CD4-positive, alpha-beta T cell treated with Interleukin-4 for 1 hour (primary cell): ENCODE measurements at regions not wholly inside any gene's neighbourhood (a gene's known extent, or its start where the extent isn't known, plus 50 kb on each side); places are given as distances from the start of the nearest gene placed in this dataset.
"Not testable (repeated sequence)": the region's sequence is repeated elsewhere in the genome, so short reads cannot be mapped to it uniquely, and the experiment has no call there.

Experiments
- DNase-seq, 2 donors: peaks; one replicate each; pipeline ENCODE4 v3.0.0-alpha.2; 2020 to 2022

GRCh38 chr4:75422998-75423397 lies 91.2 kb downstream of the RCHY1 start:
- DNase-seq = no peak

DNA sequence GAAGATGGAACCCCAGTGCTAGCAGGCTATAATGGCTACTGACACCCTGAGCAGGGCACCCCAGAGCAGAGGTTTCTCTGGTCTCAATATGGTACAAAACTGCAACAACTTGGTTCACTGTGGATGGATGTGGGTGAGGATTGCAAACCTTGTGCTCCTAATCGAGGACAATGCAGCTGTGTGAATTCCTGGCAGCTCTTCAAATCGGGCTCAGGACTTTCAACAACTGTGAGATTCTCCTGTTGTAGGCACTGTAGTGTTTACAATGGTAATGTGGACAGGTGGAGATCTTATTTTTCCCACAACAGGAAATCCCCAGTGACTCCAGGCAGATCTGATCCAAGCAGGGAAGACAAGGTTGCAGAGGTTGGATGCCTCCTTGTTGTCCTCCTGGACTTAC lies 101.5 kb downstream of the RCHY1 start:
- DNase-seq = no peak

GRCh38 chr4:75398501-75398900 lies 115.7 kb downstream of the RCHY1 start:
- no peak for DNase-seq

DNA sequence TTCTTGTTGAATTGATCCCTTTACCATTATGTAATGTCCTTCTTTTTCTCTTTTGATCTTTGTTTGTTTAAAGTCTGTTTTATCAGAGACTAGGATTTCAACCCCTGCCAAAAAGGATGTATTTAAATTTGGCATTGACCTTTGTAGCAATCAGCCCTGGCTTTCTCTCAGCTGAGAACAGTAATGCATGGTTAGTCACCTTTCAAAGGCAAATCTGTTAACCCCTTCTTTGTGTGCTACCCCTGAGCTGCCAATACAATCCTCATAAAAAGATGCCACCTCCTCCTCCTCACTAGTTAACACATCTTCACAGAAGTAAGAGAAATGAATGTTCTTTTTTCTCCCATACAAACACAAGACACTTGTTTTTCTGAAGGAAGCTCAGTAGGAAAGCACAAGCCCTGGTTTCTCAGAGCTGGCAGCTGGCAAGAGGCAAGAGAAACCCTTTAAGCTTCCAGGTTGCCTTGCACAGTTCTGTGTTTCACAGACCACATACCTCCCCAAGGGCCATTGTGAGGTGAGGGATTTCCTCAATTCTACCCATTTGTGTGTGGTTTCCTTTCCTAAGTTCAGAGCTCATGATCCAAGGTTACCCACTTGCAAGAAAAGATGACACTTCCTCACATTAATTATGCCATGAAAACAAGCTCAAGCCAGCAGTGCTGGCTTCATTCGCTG lies 122.6 kb downstream of the RCHY1 start:
- no peak for DNase-seq

DNA sequence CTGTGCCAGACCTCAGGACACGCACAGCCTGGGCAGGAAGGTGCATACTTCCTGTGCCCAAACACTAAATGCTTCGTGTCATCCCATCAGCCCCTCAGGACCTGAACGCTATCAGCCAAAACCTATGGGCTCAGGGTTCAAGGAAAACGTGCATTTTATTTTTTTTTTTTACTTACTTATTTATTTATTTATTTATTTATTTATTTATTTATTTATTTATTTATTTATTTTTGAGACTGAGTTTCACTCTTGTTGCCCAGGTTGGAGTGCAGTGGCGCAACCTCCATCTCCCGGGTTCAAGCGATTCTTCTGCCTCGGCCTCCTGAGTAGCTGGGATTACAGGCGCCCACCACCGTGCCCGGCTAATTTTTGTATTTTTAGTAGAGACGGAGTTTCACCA lies 127.8 kb downstream of the RCHY1 start:
- not testable (repeated sequence) for DNase-seq

GRCh38 chr4:75385106-75385505 lies 129.1 kb downstream of the RCHY1 start:
- no peak for DNase-seq

DNA sequence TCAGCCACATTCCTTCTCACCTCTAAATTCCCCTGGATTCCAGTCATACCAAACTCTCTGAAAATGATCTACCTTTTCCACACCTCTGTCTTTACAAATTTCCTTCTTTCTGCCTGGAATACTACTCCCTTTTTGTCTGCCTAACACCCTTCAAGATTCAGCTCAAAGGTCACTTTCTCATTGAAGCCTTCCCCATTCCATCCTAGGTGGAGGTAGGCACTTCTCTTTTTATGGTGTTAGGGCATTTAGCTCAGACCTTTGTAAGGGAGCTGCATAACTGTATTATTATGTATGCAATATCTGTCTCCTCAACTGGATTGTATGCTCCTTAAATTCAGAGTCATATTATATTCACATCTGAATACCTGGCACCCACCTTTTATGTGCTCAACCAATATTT lies 137.7 kb downstream of the RCHY1 start:
- no peak for DNase-seq

- no peak for DNase-seq
These were observed 142.3 kb downstream of the RCHY1 start for GRCh38 chr4:75371915-75372314.

DNA sequence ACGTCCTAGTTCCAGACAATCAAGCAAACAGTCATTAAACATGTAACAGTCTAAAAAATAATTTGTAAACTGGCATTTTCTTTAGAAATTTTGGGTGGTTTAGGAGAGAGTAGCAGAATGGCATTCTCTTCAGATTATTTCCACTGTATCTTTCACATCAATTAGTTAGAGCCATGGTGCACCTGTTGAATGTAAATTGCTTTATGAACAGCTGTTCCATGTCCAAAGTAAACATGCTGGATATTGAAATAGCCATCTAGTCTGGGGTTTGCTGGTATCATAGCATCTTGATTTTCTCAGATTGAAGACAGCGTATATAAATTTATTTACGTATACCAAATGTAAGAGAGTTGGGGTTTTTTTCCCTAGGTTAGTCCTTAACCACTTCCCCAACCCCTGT lies 143.6 kb downstream of the RCHY1 start:
- no peak for DNase-seq

GRCh38 chr4:75345423-75345822 lies 168.8 kb downstream of the RCHY1 start:
- no peak for DNase-seq

GRCh38 chr4:75344915-75345314 lies 169.3 kb downstream of the RCHY1 start:
- no peak for DNase-seq

DNA sequence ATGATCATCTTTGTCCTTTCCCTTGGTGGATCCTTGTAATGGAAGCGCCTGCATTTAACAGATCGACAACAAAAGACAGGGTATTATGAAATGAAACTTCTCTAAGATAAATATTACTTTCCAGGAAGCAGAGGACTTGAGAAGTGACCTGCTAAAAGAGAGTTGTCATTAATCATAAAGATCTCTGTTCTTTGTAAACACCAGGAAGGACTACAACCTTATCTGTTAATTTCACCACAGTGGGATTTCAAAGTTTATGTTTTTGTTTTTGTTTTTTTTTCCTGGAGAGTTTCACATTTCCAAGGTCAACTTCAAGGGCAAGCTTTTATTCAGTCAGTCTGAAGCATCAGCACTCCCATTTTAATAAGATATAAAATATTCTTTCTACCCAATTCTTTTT lies 170.9 kb downstream of the RCHY1 start:
- DNase-seq = no peak

DNA sequence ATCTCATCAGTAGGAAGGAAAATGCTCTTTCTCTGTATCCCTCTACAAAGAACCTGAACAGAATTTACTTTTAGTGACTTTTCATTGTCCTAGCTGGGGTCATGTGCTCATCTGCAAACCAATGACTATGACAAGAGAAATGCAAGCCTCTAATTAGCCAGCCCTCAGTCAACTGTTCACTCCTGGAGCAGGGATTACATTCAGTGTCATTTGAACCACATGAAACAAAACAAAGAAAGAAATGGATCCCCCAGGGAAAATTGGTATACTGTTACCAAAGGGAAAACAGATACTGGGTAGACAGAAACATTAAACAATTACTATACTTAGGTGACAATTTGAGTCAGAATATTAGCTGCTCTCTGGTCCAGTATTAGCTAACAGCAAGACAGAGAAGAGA lies 173.6 kb downstream of the RCHY1 start:
- DNase-seq = no peak

GRCh38 chr4:75338352-75338880 lies 175.8 kb downstream of the RCHY1 start:
- no peak for DNase-seq

GRCh38 chr4:75327804-75328512 lies 186.2 kb downstream of the RCHY1 start:
- no peak for DNase-seq

GRCh38 chr4:75325318-75325979 lies 188.8 kb downstream of the RCHY1 start:
- DNase-seq = no peak

DNA sequence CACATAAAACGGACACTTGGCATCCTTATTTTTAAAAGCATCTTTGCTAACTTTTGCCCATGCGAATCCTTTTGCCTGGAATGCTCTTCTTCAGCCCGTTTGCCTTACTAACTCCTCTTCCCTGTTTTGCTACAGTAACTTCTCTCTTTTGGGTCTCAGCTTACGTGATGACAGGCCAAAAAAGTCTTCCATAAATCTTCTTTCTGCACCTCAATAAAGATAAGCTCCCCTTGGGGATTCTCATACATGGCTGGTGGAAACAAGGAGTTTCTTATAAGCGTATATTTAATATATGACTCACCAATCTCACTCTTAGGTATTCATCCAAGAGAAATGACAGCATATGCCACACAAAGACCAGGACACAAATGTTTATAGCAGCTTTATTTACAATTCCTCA lies 192.7 kb downstream of the RCHY1 start:
- no peak for DNase-seq

DNA sequence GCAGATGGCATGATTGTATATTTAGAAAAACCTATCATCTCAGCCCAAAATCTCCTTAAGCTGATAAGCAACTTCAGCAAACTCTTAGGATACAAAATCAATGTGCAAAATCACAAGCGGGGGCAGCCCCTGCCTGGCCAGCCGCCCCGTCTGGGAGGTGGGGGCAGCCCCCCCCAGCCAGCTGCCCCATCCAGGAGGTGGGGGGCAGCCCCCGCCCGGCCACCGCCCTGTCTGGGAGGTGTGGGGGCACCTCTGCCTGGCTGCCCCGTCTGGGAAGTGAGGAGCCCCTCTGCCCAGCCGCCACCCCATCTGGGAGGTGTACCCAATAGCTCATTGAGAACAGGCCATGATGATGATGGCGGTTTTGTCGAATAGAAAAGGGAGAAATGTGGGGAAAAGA lies 196.6 kb downstream of the RCHY1 start:
- DNase-seq = not testable (repeated sequence)

GRCh38 chr4:75308049-75308448 lies 206.2 kb downstream of the RCHY1 start:
- no peak for DNase-seq

DNA sequence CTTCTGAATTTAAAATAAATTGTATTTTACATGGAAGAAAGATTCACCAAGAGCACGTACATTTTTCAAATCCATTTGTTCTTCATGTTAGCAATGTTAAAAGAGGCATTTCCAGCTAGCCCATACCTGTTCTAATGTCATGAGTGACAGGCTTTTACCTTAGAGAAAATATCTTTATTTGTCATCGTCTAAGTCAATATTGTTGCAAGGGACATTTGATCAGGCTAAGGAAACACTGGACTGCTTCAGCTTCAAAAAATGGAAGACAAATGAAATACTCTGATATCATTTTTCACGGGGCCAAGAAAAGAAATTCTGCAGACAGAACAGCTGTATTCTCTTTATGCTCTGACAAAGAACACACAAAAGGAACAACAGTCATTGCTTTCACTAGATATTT lies 207.7 kb downstream of the RCHY1 start:
- no peak for DNase-seq

GRCh38 chr4:75302648-75303047 lies 211.6 kb downstream of the RCHY1 start:
- DNase-seq = no peak

DNA sequence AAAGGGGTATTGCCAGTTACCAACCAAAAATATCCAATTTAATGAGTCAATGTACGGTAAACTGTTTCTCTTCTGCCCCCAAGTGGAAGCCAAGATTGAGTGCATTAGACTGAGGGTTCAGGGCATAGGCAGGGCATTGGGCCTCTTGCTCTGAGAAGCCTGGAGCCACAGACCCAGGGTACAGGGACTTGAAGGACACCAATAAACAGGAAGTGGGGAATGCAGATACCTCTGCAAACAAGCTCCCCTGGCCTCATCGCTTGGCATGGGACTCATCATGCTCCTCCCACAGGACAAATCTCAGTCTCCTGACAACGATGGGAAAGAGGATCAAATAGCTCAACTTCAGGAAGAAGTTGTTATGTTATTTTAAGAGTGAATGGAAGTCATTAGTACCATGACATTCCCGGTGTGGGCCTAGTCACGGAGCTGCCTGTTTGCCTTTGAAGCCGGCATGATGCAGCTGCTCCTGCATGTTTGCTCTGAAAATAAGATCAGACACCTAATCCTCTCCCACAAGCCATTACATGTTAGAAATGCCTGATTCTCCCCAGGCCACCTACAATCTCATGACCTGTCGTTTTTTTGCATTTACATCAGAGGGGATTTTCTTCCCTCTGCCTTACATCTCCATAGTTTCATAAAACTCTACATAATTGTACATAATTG lies 224.2 kb downstream of the RCHY1 start:
- DNase-seq = no peak

DNA sequence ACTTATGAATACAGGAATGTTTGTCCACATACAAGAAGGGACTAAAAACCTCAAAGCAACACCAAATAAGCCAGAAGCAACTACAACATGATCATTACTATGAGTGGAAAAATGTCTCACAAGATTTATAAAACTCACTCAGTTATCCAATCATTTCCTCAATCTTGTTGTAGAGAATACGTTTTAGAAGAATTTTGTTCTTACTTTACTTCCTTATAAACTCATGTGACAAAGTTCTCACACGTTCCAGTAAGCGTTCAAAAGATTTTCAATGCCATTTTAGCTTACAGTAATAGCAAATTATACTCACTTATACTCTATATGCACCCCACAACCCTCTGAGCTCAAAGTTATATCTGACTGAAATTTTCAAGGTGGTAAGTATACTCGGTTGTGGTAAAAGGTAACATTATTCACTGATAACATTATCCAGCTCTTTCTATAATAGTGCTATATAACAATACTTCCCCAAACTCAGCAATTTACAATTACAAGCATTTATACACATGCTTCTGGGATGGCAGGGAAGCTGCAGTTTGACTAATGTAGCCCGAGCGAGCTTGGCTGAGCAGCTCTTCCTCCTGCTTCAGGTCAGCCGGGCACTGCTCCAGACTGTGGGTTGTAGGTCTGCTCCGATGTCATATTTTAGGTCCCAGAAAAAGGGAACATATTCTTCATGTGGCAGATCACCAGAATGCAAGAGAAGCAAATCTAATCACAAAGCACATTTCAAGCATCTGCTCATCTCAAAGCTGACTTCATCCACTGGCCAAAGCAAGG lies 226.3 kb downstream of the RCHY1 start:
- no peak for DNase-seq
